G401 (cell line): ENCODE measurements at regions not wholly inside any gene's neighbourhood (a gene's known extent, or its start where the extent isn't known, plus 50 kb on each side); places are given as distances from the start of the nearest gene placed in this dataset.
"Not testable (repeated sequence)": the region's sequence is repeated elsewhere in the genome, so short reads cannot be mapped to it uniquely, and the experiment has no call there.

ENCODE experiments used
- DNase-seq: peaks from one replicate; pipeline ENCODE4 v3.0.0-alpha.2; 2015; ENCODE audit warnings: low spot score
- in situ Hi-C: cut with HindIII; loops from 2 replicates; pipeline ENCODE4 v1.10.0; 2016; ENCODE audit warnings: low sequenced_read_pairs, mixed read lengths

DNA sequence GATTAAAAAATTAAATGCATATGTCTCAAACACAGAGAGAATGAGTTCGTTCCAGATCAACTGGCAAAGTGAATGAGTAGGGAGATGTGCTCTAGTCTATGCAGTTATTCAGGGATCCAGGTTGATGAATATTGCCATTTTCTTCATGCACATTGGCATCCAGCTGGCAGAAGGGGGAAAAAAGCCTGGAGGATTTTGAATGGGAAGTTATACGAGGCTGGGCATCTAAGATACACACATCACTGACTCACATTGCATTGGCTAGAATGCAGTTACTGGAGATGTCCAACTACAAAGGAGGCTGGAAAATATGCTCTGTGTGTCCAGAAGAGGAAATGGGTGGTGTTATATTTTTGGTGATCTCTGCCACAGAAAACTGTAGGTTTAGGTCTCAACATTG lies 270.9 kb upstream of the FIGN start:
- no peak for DNase-seq
- in situ Hi-C loops: no loop called here

DNA sequence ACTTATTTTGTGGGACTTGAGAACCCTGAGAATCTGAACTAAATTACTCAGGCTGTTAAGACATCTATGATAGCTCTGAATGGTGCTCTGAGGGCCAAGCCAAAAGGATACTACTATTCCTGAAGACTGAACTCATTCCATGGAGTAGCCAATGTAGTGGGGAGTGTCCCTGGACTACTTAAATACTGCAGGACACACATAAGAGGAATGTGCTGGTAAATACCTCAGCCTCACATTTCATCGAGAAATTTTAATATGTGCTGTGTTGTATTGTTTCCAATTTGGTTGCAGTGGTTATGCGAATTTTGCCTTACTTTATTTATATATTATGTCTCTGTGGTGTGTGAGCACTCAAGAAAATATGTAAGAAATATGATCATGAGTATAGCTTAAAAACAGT lies 264.4 kb upstream of the FIGN start:
- DNase-seq: no peak
- in situ Hi-C loops: no loop called here

DNA sequence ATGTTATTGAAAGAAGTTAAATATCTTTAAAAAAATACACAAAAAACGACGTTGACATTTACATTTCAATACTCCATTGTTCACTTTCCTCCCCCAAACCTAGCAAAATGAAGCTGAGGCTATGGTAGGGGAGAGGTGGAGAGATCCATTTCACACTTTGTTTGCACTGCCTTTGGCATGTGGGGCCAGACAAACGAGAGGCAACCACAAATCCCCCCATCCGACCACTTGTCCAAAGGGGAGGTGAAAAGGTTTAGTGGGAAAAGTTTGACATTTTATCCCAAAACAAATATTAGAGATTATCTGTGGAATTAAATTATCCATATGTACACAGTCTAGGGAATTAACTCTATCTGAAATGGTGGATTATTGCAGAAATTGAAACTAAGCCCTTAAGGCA lies 261.7 kb upstream of the FIGN start:
- DNase-seq: no peak
- in situ Hi-C loops: no loop called here

DNA sequence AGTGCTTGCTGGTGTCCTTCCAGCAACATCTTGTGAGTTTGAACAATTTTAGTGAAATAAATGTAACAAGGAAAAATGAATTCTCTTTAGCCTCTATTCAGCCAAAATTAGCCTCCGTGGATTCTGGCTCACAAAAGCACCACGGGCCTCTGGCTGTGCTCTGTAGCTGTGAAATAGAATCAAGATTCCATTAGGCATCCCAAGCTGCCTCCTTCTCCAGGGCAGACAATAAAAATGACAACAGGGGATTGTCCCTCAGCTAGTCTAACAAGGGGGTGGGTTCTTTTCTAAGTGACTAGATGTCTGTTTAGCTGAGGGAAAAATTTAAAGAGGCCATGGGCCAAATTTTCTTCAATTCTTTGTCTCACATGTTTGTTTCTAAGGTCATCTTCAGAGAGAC lies 254.7 kb upstream of the FIGN start:
- no peak for DNase-seq
- in situ Hi-C loops: no loop called here

DNA sequence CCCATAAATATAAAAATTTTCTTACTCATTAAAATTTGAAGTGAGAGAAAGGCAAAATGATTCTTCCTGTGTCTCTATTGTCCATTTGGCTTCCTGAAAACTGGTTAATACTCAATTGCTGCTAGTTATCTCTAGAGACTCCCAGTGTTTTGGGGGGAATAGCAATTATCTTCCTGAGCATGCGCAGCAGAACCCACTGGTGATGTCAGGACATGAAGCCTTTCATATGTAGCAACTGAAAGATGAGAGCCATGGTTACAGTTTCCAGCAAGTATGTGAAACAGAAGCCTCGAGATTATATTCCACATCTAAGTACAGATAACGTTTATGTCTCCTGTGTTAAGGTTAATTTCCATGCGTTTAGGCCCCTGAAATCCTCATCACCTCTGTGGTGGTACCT lies 254.3 kb upstream of the FIGN start:
- in situ Hi-C loops: no loop called here
- DNase-seq: no peak

DNA sequence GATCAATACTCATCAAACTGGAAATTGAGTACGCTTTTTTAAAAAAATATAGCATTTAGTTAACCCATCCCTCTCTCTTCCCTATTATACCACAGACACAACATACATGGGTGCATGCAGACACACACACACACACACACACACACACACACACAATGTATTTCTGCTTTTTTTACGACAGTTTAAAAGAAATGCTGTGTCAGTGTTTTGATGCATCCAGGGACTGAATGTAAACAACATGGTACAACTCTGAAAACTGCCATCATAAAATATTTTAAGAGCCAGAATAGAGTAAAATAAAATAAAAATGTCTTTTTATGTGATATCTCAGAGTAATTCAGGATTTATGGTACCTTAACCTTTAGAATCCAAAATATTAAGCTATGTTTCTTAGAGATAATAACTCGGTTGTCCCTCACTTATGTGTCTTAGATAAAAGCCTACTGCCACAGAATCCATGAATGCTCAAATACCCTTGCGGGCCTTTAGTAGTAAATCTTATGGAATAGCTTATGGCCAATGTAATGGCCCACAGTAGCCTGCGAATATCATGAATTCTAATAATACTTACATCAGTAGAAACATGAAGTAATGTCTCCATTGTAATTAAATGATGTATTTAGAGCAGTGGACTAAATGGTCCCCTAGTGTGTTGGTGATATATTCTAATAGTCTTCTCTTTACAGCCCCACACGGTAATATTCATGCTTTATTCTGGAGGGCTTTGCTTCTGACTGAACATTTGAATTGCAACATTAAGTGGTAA lies 251.6 kb upstream of the FIGN start:
- in situ Hi-C loops: no loop called here
- DNase-seq: no peak

DNA sequence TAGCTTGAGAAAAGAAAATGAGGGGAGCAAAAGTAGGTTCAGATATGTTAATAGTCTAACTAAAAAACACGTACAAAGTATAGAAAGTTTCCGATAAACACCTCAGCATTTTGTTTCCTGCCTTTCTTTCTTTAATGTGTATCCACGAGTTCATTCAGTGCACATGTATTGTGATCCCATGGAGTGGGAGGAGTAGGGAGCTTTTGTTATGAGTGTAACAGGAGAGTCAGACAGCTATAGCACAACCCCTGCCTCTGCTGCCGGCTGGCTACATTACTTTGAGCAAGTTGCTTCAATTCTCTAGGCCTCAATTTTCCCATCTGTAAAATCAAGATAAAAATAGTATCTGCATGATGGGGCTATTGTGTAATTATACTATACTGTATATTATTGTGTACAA lies 249.2 kb upstream of the FIGN start:
- in situ Hi-C loops: loop anchor here (5.0 kb wide), 2 partner anchors 77 to 78 kb away; no protein-coding TSS in a partner anchor

DNA sequence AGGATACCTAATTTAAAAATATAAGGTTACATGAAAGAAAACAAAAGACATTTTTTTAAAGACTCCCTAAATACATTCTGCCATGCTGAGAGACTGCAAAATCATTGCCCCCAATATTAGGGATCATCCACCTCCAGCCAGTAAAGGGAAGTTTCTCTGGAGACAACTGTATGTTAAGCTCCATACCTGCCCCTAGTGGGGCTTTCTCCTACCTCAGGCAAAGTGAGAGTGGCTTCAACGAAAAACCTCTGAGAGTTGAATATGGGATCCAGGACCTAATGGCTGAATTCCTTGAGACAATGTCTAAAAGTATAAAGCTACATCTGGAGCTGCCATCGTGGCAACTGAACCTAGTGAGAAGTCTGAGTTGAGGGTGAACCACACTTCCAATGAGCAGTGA lies 248.1 kb upstream of the FIGN start:
- DNase-seq: no peak
- in situ Hi-C loops: loop anchor here (5.0 kb wide), 2 partner anchors 77 to 78 kb away; no protein-coding TSS in a partner anchor

More for the DNA sequence above, 249.2 kb upstream of the FIGN start:
- no peak for DNase-seq

DNA sequence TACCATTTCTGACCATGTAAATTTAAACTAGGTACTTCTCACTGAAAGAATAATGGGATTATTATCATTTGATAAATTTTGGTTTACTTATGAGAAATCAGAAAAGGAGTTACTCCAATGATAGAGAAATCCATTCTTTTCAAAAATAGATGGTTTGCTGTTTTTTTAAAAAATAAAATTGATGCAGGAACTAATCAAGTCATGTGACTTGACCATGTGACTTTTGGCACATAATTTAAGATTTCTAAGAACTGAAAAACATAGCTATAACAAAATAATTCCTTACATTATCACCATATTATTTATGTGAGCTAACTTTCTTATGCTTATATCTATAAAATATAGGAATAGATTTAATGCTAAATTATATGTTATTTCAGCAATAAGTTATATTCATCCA lies 247.1 kb upstream of the FIGN start:
- in situ Hi-C loops: loop anchor here (5.0 kb wide), 2 partner anchors 76 to 79 kb away; no protein-coding TSS in a partner anchor
- no peak for DNase-seq

DNA sequence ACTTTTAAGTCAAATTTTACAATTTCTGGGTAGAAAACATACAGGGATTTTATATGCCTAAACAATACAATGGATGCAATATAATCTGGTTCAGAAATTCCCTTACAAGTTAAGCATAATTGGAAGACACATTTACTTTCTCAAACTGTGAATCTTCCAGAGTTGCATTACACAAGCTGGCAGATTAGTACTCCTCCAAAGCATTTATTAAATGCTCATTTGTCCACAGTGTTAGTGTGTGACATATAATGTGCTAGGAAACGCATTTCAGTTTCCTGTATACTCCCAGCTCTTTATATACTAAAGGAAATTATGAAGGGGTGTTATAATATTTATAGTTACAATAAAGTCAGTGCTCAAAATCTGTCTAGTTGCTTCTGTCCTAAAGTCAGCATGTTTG lies 239.0 kb upstream of the FIGN start:
- in situ Hi-C loops: no loop called here
- DNase-seq: no peak

DNA sequence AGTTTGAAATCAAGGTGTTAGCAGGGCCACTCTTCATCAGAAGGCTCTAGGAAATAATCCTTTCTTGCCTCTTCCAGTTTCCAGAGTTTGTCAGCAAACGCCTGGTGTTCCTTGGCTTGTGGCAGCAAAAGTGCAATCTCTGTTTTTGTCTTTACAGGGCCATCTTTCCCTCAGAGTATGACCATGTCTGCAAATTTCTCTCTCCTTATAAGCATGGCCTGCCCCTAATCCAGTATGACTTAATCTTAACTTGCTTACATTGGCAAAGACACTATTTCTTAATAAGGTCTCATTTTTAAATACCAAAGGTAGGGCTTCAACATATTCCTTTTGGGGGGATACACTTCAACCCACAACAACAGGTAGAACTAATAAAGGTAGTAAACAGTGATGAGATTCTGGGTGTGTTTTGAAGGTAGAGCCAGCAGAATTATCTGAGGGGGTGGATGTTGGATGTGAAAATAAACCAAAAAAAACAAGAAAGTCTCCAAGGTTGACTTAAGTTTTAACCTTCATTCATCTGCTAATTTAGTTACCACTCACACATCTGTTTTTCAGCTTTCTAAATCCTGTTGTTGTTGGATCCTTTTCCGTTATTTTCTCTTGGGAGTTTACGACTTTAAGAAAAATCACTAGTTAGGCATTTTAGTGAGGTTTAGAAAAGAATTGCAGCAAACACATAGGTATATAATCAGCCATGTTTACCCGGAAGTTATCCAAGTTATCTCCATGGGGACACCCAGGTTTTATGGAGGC lies 234.4 kb upstream of the FIGN start:
- in situ Hi-C loops: no loop called here
- DNase-seq: no peak

DNA sequence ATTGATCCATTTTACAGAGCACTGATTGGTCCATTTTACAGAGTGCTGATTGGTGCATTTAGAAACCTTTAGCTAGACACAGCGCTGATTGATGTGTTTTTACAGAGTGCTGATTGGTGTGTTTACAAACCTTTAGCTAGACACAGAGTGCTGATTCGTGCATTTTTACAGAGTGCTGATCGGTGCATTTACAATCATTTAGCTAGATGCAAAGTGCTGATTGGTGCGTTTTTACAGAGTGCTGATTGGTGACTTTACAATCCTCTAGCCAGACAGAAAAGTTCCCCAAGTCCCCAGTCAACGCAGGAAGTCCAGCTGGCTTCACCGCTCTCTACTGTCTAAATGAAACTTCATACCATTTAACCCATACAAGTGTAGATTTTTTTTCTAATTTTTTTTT lies 228.5 kb upstream of the FIGN start:
- in situ Hi-C loops, DNase-seq: not testable (repeated sequence)

DNA sequence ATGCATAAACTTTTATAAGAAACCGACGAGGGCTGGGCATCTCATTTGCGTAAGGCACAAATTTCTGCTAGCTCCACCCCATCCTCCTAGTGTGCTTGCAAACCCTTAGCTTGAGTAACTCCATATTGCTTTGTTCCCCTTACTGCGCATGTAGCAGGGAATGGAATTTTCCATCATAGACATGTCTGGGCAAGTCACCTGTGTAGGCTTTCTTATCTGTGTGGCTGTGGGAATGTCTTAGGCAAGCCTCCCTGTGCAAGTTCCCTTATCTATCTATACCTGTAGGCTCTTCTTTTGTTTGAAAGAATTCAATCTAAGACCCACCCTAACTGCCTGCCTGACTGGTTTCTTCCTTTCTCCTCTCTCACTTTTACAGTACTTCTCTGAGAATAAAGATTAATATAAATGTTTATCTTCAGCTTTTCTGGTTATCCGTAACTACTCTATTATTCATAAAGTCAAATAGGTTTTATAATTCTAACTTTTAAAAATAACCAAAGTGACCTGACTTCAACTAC lies 217.6 kb upstream of the FIGN start:
- in situ Hi-C loops: no loop called here
- no peak for DNase-seq

DNA sequence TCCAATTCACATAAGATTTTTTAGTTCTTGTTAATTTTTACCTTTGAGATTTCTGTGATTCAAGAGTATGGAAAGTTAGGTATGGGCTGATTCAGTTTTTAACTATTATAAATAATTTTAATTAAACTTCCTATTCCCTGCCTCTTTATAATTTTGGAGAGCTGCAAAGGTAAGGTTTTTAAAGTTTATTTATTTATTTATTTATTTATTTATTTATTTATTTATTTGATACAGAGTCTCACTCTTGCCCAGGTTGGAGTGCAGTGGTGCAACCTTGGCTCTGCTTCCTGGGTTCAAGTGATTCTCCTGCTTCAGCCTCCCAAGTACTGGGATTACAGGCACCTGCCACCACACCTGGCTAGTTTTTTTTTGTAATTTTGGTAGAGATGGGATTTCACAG lies 215.5 kb upstream of the FIGN start:
- no peak for DNase-seq
- in situ Hi-C loops: no loop called here

DNA sequence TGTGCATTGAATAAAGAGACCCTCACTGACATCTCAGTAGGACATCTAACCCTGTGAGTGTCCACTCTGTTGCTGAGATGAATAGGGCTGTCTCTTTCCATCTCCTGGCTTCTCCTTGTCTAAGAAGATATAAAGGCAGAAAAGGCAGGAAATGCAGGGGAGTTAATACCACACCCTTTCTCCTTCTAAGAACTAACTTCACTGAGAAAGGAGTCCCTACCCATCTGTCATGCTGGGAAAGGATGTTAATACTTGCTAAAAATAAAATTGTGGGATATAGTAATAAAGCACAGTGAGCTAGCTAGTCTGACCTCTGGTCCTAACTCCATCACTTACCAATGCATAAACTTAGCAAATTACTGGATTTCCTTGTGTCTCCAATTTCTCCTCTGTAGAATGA lies 213.9 kb upstream of the FIGN start:
- DNase-seq: no peak
- in situ Hi-C loops: no loop called here

DNA sequence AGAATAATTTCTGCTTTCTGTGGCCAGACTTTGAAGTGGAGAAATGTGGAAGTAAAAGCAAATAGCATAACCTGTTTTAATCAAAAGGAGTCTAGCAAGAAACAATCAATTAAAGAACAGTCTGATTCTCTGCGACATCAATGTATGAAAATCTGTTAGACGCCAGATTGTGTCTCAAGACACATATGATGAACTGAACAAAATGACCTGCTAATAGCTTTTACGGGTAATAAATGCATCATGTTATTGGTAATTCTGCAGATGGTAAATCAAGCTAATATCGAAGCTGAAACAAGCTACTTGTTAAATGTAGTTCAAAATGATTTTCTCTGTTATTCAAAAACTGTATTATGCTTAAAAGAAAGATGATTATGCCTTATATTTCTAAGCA lies 208.5 kb upstream of the FIGN start:
- in situ Hi-C loops: no loop called here

DNA sequence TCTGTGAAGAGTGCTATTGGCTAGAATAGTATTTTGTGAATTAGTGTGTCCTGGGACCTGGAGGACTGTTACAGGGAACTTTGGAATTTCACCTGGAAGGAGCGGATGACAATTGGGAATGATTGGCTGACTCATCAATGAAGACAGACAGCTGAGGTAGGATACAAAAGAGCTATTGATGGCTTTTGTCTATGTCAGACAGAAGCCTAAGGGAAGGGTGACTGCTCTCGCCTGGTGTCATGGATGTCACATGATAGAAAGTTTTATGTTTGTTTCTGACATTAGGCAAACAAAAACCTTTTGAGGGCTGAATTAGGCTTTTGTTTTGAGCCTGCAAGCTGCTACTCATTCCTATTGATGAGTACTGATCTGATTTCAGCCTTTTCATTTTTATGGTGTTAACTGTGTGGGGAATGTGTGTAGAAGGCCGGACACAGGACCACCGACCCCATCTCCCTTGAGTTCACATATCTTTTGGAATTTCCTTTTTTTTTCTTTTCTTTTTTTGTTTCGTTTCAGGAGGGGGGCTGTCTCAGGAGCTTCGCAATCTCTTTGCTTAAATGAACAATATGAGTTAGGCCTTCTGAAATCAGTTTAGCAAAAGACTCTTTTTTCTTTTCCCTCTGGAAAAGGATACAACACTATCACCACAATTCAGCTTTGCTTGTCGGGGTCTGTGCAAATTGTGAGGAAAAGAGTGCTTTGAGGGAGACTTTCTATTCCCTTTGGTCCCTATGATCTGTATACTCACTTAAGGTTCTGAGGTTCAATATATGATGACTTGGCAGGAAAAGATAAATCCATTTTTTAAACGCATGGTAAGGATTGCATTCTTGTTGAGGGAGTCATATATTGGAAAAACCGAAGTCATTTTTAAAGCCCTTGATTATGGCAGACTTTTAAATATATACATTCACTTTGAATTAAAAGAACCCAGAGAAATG lies 207.9 kb upstream of the FIGN start:
- in situ Hi-C loops: no loop called here
- no peak for DNase-seq

More for the DNA sequence above, 208.5 kb upstream of the FIGN start:
- no peak for DNase-seq

DNA sequence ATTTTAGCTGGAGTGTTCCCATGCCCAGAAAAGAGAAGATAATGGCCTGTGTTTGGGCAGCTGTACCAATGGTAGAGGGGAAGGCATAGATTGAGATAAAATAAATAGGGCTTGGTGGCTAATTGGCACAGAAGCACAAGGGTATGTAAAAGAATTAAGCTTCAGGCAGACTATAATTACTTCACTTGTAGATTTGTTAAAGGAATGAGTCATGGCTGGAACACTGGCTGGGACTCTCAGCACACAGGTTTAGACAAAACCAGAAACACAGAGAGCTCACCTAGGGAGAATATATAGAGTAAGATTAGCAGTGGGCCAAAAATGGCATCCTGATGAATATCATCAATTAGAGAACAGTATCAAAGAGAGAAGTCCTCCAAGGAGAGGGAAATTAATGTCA lies 198.3 kb upstream of the FIGN start:
- DNase-seq: no peak
- in situ Hi-C loops: no loop called here

DNA sequence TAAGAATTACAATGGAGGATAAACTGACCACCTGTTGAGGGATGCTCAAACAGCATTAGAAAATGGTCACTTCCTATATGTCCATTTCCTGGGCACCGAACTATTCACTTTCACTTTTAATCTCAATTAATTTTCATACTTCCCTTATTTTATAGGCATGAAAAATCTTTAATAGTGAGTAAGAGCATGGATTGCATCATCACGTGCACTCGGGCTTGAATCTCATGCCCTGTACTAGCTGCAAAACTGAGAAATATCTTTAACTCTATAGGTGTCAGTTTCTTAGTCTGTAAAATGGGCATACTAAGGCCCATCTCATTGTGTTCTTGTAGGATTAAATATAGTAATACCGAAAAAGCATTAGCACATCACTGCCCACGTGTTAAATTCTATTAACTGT lies 183.9 kb upstream of the FIGN start:
- DNase-seq: no peak
- in situ Hi-C loops: no loop called here
